ENCODE measurements at regions not wholly inside any gene's neighbourhood (a gene's known extent, or its start where the extent isn't known, plus 50 kb on each side); places are given as distances from the start of the nearest gene placed in this dataset.

DNA sequence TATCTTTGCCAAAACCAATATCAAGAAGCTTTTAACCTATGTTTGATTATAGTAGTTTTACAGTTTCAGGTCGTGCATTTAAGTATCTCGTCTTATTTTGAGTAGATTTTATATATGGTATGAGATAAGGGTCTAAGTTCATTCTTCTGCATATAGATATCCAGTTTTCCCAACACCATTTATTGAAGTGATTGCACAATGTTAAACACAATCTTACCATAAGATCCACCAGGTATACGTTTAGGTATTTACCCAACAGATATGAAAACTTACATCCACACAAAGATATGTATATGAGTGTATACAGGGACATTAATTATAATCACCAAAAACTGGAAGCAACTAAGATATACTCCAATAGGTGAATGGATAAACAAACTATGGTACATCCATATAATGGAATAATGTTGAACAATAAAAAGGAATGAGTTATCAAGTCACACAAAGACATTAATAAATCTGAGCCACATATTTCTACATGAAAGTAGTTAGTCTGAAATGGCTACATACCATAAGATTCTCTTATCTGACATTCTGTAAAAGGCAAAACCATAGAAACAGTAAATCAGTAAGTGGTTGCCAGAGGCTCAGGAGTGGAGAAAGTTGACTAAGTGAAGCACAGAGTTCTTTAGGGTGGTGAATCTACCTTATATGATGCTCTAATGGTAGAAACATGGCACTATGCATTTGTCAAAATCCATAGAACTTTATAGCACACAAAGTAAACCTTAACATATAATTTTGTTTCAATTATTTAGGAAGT lies 222.6 kb downstream of the NUAK1 start:
- no peak overlapping the region for H3K4me3 ChIP-seq (replicated peaks in 1 of 2; ENCODE audit: low read depth in 2 of 2, low read length in 2 of 2)
- DNase-seq (ENCODE audit: low read depth in 2 of 2), result no peak
- TF ChIP-seq, protein P1, sequence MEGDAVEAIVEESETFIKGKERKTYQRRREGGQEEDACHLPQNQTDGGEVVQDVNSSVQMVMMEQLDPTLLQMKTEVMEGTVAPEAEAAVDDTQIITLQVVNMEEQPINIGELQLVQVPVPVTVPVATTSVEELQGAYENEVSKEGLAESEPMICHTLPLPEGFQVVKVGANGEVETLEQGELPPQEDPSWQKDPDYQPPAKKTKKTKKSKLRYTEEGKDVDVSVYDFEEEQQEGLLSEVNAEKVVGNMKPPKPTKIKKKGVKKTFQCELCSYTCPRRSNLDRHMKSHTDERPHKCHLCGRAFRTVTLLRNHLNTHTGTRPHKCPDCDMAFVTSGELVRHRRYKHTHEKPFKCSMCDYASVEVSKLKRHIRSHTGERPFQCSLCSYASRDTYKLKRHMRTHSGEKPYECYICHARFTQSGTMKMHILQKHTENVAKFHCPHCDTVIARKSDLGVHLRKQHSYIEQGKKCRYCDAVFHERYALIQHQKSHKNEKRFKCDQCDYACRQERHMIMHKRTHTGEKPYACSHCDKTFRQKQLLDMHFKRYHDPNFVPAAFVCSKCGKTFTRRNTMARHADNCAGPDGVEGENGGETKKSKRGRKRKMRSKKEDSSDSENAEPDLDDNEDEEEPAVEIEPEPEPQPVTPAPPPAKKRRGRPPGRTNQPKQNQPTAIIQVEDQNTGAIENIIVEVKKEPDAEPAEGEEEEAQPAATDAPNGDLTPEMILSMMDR (IDR thresholded peaks at IDR 0.05; ENCODE audit: low read depth, low read length), result no peak

DNA sequence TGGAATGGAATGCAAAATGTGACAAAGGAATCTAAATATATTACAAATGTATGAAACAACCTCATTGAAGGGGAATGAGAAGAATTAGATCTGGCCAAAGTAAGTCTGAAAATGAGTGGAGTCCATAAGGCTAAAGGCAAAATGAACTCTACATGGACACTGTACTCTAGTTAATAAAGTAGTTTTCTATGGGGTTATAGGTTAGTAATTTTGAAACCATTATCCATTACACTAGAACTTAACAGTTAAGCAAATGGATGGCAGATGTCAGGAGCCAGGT lies 222.1 kb downstream of the NUAK1 start:
- TF ChIP-seq, protein P1 (IDR thresholded peaks at IDR 0.05; ENCODE audit: low read depth, low read length), result no peak
- no peak overlapping the region for H3K4me3 ChIP-seq (replicated peaks in 1 of 2; ENCODE audit: low read depth in 2 of 2, low read length in 2 of 2)
- DNase-seq (ENCODE audit: low read depth in 2 of 2), result no peak

DNA sequence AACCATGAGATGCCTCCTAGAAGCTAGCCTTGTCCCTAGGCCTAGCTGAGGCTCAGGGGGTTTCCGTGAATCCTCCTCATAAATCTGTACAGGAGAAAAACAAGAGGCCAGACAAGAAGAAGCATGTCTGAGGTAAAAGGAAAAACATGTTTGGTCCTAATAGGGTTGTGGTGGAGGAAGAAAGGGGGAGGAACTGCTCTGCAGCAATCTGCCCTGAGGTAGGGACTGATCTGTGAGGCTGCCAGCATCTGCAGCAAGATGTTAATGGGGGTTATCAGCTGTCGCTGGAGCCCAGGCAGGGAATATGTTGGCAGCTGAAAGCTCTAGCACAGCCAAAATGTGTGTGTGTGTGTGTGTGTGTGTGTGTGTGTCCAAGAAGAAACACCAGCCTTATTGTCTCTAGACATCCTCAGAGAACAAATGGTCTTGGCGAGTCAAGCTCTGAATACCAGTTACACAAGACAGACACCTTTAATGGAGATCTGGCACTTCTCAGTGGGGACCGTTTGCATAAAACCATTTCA lies 218.5 kb downstream of the NUAK1 start:
- H3K4me3 ChIP-seq (replicated peaks in 1 of 2; ENCODE audit: low read depth in 2 of 2, low read length in 2 of 2), result no peak overlapping the region
- peak; percentile 29 to 70 for DNase-seq (ENCODE audit: low read depth in 2 of 2)
- TF ChIP-seq, protein P1 (IDR thresholded peaks at IDR 0.05; ENCODE audit: low read depth, low read length), result no peak

DNA sequence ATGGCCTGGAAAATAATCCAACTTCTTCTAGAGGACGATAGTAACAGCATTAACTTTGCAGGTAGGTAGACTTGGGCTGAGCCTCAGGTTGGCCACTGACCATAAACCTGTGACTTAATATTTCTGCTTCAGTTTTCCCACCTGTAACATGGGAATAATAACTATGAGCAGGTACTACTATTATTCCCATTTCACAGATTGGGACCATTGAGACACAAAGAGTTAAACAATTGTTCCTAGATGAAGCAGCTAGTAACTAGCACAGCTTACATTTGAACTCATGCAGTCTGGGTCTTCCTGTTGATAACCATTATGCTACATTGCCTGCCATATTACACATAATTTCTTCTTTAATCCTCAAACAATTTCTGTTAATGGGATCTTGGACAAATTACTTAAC lies 217.7 kb downstream of the NUAK1 start:
- H3K4me3 ChIP-seq (replicated peaks in 1 of 2; ENCODE audit: low read depth in 2 of 2, low read length in 2 of 2), result no peak overlapping the region
- TF ChIP-seq, protein P1 (IDR thresholded peaks at IDR 0.05; ENCODE audit: low read depth, low read length), result no peak
- DNase-seq (ENCODE audit: low read depth in 2 of 2), result no peak

DNA sequence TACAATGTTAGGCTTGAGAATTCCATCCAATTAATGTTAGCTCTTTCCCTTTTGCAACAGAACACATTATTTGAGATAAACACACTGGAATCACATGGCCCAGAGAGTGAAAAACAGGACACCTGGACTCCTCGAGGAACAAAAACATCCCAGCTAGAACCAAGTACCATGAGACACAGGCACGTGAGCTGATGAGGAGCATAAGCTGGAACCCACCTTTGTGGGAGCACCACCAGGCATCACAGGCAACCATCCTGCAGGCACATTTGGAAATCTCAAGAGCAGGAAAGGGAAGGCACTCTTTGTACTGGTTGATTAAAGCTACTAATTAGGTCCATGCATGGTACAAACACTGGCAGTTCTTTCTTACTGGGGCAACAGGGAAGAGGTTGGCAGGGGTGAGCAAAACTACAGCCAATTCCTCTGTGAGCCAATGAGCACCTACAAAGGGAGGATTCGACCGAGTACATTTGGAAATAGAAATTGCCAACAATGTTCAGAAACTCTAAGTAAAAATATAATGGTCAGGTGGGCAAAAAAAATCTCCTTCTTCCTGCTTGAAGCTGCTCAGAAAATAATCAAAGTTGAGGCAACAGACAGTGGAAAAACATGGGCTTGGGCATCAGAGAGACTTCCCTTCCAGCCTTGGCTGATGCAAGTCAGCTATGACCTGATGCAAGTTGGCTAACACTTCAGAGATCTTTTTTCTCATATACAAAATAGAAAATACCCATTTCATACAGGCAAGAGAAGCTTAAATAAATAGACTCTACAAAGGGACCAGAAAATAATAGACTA lies 216.7 kb downstream of the NUAK1 start:
- TF ChIP-seq, protein P1 (IDR thresholded peaks at IDR 0.05; ENCODE audit: low read depth, low read length), result no peak
- no peak overlapping the region for H3K4me3 ChIP-seq (replicated peaks in 1 of 2; ENCODE audit: low read depth in 2 of 2, low read length in 2 of 2)
- no peak for DNase-seq (ENCODE audit: low read depth in 2 of 2)

DNA sequence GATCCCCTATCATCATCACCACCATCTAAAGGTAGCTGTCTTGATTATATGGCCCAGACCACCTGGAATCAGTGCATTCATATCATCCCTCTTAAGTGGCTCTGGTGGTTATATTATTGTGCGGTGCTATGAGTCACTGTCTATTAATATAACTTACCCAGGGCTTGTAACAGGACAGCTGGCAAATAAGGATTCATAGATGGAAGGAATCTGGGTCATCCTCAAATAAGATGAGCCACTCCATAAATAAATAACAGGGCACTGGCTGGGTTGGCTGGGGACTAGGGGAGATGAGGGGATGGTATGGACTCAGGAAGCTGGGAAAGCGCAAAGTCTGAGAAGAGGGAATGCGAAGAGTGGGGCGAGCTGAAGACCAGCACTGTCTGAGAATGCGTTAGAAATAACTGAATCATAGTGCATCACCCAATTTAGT lies 216.1 kb downstream of the NUAK1 start:
- TF ChIP-seq, protein P1 (IDR thresholded peaks at IDR 0.05; ENCODE audit: low read depth, low read length), result no peak
- no peak overlapping the region for H3K4me3 ChIP-seq (replicated peaks in 1 of 2; ENCODE audit: low read depth in 2 of 2, low read length in 2 of 2)
- DNase-seq (ENCODE audit: low read depth in 2 of 2), result peak in 1 of 2 donors; percentile 85
